Endothelial cell of umbilical vein (primary cell): ENCODE measurements at regions not wholly inside any gene's neighbourhood (a gene's known extent, or its start where the extent isn't known, plus 50 kb on each side); places are given as distances from the start of the nearest gene placed in this dataset.

Experiments used
- BruUV-seq: library from RNA; stranded (reverse); fragments of 400-500 nt; replicated peaks from 2 replicates; lab custom pipeline; 2021; lab: Mats Ljungman, UMichigan
- CTCF ChIA-PET: fragments of 300-600, 350-600 bp; sonication (Branson Sonifier 250); formaldehyde crosslinking; loops from one replicate; lab custom pipeline; 2021; ENCODE audit warnings: antibody characterized with exemption, inconsistent platforms; lab: Charles Lee
- POLR2A ChIA-PET: fragments of 300-600, 350-600 bp; sonication (Branson Sonifier 250); formaldehyde crosslinking; loops from one replicate; lab custom pipeline; 2021; ENCODE audit warnings: antibody characterized with exemption, inconsistent platforms; lab: Charles Lee
- DNase-seq: peaks from one replicate; pipeline ENCODE4 v3.0.0-alpha.2; 2011; ENCODE audit warnings: low read depth, low spot score
- FAIRE-seq: peaks from 2 replicates; lab custom pipeline; 2011; peaks lifted over from hg19 to GRCh38; lab: Jason Lieb, UNC
- H2AFZ ChIP-seq: 2 replicates; pipeline ENCODE4 v1.6.0; 2012; ENCODE audit warnings: low read depth, low read length, control low read depth, inconsistent platforms
- H3K27ac ChIP-seq: 2 replicates; pipeline ENCODE4 v1.5.1; 2011; ENCODE audit warnings: low read depth, mild to moderate bottlenecking, control low read depth, low read length, moderate library complexity; ENCODE audit not compliant: insufficient read depth
- H3K27me3 ChIP-seq, 2 experiments: 2 replicates each; pipeline versions ENCODE4 v1.6.0 to v1.6.1; 2011; ENCODE audit warnings: low read length in 2 of 2, mixed read lengths in 1 of 2; ENCODE audit not compliant: control insufficient read depth in 2 of 2, insufficient read depth in 2 of 2
- H3K36me3 ChIP-seq, 2 experiments: 2 replicates in 1 of 2; 3 replicates in 1 of 2; pipeline ENCODE4 v1.5.1; 2011; ENCODE audit warnings: low read length in 2 of 2, mild to moderate bottlenecking in 1 of 2, moderate library complexity in 1 of 2; ENCODE audit not compliant: control insufficient read depth in 2 of 2, insufficient read depth in 2 of 2; ENCODE audit errors: extremely low read depth in 1 of 2
- H3K4me1 ChIP-seq: 3 replicates; pipeline ENCODE4 v1.5.1; 2011; ENCODE audit warnings: mild to moderate bottlenecking, low read length; ENCODE audit not compliant: control insufficient read depth, insufficient read depth; ENCODE audit errors: extremely low read depth
- H3K4me2 ChIP-seq: 2 replicates; pipeline ENCODE4 v1.6.1; 2011; ENCODE audit warnings: low read length, control low read depth, mixed read lengths; ENCODE audit not compliant: insufficient read depth
- H3K4me3 ChIP-seq, 3 experiments: fragments of 200-600 bp in 1 of 3; sonication (generic), shearing (Covaris generic) in 1 of 3; replicated peaks in 1 of 3; 2 replicates each; pipeline ENCODE4 v1.5.1; 2011 to 2016; ENCODE audit warnings: control low read depth in 3 of 3, low read length in 3 of 3, mild to moderate bottlenecking in 2 of 3, inconsistent platforms in 1 of 3, low read depth in 1 of 3, moderate library complexity in 1 of 3; ENCODE audit not compliant: insufficient read depth in 1 of 3
- H3K79me2 ChIP-seq: 2 replicates; pipeline ENCODE4 v1.6.0; 2012; ENCODE audit warnings: low read length, inconsistent platforms; ENCODE audit not compliant: control insufficient read depth, insufficient read depth
- H3K9ac ChIP-seq: replicated peaks from 2 replicates; pipeline ENCODE3; 2011; ENCODE audit warnings: low read length, control low read depth; ENCODE audit not compliant: insufficient read depth; ENCODE audit errors: extremely low read depth
- H3K9me1 ChIP-seq: replicated peaks from 3 replicates; pipeline ENCODE4 v1.6.0; 2011; ENCODE audit warnings: mild to moderate bottlenecking, low read length; ENCODE audit not compliant: control insufficient read depth, insufficient read depth; ENCODE audit errors: extremely low read depth
- H3K9me3 ChIP-seq: replicated peaks from 2 replicates; pipeline ENCODE4 v1.5.1; 2012; ENCODE audit warnings: low read length, inconsistent platforms; ENCODE audit not compliant: control insufficient read depth, insufficient read depth
- H4K20me1 ChIP-seq: replicated peaks from 2 replicates; pipeline ENCODE3; 2011; ENCODE audit warnings: mild to moderate bottlenecking, low read length; ENCODE audit not compliant: control insufficient read depth, insufficient read depth; ENCODE audit errors: extremely low read depth
- EZH2 ChIP-seq: IDR thresholded peaks from 2 replicates; pipeline ENCODE4 v1.6.1; 2012; ENCODE audit warnings: borderline replicate concordance, low read depth, mild to moderate bottlenecking, moderate library complexity, low read length, inconsistent platforms; ENCODE audit not compliant: severe bottlenecking
- FOS ChIP-seq: IDR thresholded peaks from 2 replicates; pipeline ENCODE4 v1.6.1; 2011; ENCODE audit warnings: mild to moderate bottlenecking, low read length, moderate library complexity, borderline replicate concordance; ENCODE audit not compliant: insufficient read depth
- GATA2 ChIP-seq: IDR thresholded peaks from 2 replicates; pipeline ENCODE4 v1.7.0; 2011; ENCODE audit warnings: low read depth, mild to moderate bottlenecking, moderate library complexity, mixed read lengths, low read length; ENCODE audit not compliant: insufficient read length, insufficient read depth
- JUN ChIP-seq: IDR thresholded peaks from 2 replicates; pipeline ENCODE4 v1.6.1; 2011; ENCODE audit warnings: borderline replicate concordance, low read depth; ENCODE audit not compliant: insufficient read length, insufficient read depth
- MYC ChIP-seq: IDR thresholded peaks from one replicate; pipeline ENCODE4 v1.6.1; 2011; ENCODE audit warnings: mild to moderate bottlenecking, low read depth, low read length
- POLR2A ChIP-seq: IDR thresholded peaks from 2 replicates; pipeline ENCODE4 v1.6.1; 2012; ENCODE audit warnings: low read depth, mild to moderate bottlenecking, control low read depth, low read length
- POLR2AphosphoS5 ChIP-seq: IDR thresholded peaks from 2 replicates; pipeline ENCODE4 v1.6.1; 2012; ENCODE audit warnings: low read depth, mild to moderate bottlenecking, control low read depth, low read length, moderate library complexity; ENCODE audit not compliant: insufficient read depth
- dilution Hi-C: fragments of 300-500 bp; cut with MboI; formaldehyde crosslinking; loops from one replicate; pipeline ENCODE4 v1.15.0; 2019; ENCODE audit warnings: low sequenced_read_pairs; ENCODE audit not compliant: extremely low pct_ligation_motif_present
- intact Hi-C: fragments of 100-400 bp; cut with micrococcal nuclease; formaldehyde crosslinking; loops from one replicate; pipeline ENCODE4 v1.10.0; 2022
- TF ChIP-seq, protein P1 (sequence below), 2 donors: IDR thresholded peaks; 1 replicate in 1 of 2; 2 replicates in 1 of 2; pipeline ENCODE4 v1.5.1; 2011; ENCODE audit warnings: low read length in 2 of 2, mild to moderate bottlenecking in 2 of 2, moderate library complexity in 2 of 2, control low read depth in 1 of 2, inconsistent platforms in 1 of 2, low read depth in 1 of 2; ENCODE audit not compliant: insufficient read depth in 1 of 2; ENCODE audit errors: extremely low read depth in 1 of 2
- TF ChIP-seq, protein P2 (sequence below): IDR thresholded peaks from 2 replicates; pipeline ENCODE4 v1.6.1; 2011; ENCODE audit not compliant: insufficient read depth, insufficient read length

GRCh38 chr3:73772076-73772886 is 147.5 kb upstream of the PDZRN3 start:
- dilution Hi-C loops: no loop called here
- Histone ChIP-seq H3K4me3 (no peak overlapping the region), H3K9me1 (no peaks in the 10 kb centered on the region), H3K4me2 (no peak overlapping the region), H3K27me3 (no peaks in the 10 kb centered on the region), H2AFZ (no peak overlapping the region), H3K27ac (no peak overlapping the region), H3K9ac (no peak overlapping the region), H3K9me3 (no peaks in the 10 kb centered on the region), H3K36me3 (no peaks in the 10 kb centered on the region), H3K79me2 (no peaks in the 10 kb centered on the region), H4K20me1 (no peaks in the 10 kb centered on the region), H3K4me1 (no peaks in the 10 kb centered on the region)
- TF ChIP-seq JUN: no peak
- intact Hi-C loops: no loop called here
- CTCF ChIA-PET: no interaction called here
- DNase-seq (no peak), FAIRE-seq (no peak)
- no TSS peak for BruUV-seq
- POLR2A ChIA-PET: no interaction called here

DNA sequence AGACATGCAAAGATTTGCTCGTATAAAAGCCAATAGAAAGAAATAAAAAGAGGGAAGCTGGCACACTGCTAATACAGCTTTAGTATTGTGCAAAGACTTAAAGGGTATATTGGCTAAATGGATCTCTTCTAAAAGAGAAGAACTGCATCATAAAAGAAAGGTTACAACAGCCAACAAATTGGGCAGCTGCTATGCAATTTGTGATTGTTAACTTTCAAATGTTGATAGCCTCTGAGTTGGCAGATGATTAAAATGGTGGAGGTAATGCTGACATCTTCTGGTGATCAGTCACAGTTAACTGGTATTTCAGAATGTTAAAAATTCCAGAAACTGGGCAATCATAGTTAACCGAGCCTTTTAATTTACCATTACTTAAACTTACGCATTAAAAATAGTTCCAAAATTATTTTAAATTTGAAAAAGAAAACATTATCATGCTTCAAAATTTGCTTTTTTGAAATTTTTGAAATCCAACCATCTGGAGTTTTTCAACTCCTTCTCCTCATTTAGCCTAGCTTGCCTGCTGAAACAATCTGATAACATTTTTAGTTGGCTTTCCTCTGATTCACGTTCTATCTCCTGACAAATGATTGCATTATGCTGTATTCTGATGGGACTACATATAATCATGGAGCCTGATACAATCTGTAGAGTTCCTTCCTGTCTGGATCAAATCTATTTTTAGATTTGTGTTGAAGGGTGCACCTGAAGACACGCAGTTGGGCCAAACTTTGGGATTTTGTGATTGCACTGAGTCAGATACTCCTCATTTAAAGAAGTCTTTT is 144.0 kb upstream of the PDZRN3 start:
- CTCF ChIA-PET: no interaction called here
- no peak overlapping the region for H3K9ac ChIP-seq
- no peaks in the 10 kb centered on the region for H4K20me1 ChIP-seq
- no peak overlapping the region for H3K4me2 ChIP-seq
- TF ChIP-seq, protein P1, sequence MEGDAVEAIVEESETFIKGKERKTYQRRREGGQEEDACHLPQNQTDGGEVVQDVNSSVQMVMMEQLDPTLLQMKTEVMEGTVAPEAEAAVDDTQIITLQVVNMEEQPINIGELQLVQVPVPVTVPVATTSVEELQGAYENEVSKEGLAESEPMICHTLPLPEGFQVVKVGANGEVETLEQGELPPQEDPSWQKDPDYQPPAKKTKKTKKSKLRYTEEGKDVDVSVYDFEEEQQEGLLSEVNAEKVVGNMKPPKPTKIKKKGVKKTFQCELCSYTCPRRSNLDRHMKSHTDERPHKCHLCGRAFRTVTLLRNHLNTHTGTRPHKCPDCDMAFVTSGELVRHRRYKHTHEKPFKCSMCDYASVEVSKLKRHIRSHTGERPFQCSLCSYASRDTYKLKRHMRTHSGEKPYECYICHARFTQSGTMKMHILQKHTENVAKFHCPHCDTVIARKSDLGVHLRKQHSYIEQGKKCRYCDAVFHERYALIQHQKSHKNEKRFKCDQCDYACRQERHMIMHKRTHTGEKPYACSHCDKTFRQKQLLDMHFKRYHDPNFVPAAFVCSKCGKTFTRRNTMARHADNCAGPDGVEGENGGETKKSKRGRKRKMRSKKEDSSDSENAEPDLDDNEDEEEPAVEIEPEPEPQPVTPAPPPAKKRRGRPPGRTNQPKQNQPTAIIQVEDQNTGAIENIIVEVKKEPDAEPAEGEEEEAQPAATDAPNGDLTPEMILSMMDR (IDR thresholded peaks at IDR 0.05; ENCODE audit: extremely low read depth in 1 of 2, insufficient read depth in 1 of 2, low read depth in 1 of 2, low read length in 2 of 2): no peak
- no peak for TF ChIP-seq MYC
- TF ChIP-seq POLR2A: no peak
- TF ChIP-seq, protein P2, sequence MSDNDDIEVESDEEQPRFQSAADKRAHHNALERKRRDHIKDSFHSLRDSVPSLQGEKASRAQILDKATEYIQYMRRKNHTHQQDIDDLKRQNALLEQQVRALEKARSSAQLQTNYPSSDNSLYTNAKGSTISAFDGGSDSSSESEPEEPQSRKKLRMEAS: no peak
- TF ChIP-seq FOS: no peak
- TF ChIP-seq POLR2AphosphoS5: no peak
- no peak for TF ChIP-seq JUN
- no peak for TF ChIP-seq EZH2
- no peak for TF ChIP-seq GATA2
- intact Hi-C loops (no loop called here), dilution Hi-C loops (no loop called here)
- H3K4me3 ChIP-seq: no peak overlapping the region
- H3K4me1 ChIP-seq: no peaks in the 10 kb centered on the region
- H3K9me3 ChIP-seq: no peaks in the 10 kb centered on the region
- H3K36me3 ChIP-seq: no peaks in the 10 kb centered on the region
- no TSS peak for BruUV-seq
- FAIRE-seq (no peak), DNase-seq (no peak)
- no peak overlapping the region for H3K27ac ChIP-seq
- no peaks in the 10 kb centered on the region for H3K9me1 ChIP-seq
- no peaks in the 10 kb centered on the region for H3K27me3 ChIP-seq
- H3K79me2 ChIP-seq: no peaks in the 10 kb centered on the region
- POLR2A ChIA-PET: no interaction called here
- no peak overlapping the region for H2AFZ ChIP-seq
